ENCODE measurements at regions not wholly inside any gene's neighbourhood (a gene's known extent, or its start where the extent isn't known, plus 50 kb on each side); places are given as distances from the start of the nearest gene placed in this dataset.

GRCh38 chr3:148646126-148646665 lies 51.5 kb upstream of the AGTR1 start:
- in situ Hi-C loops (cut with MboI): no loop called here
- WGBS (ENCODE audit: insufficient coverage, insufficient replicate concordance, low lambda C conversion rate, missing lambda C conversion rate): 54% methylated on average over 4 of the region's 4 CpGs
- FAIRE-seq (no peak), DNase-seq (ENCODE audit: low read depth, low spot score) (no peak), ATAC-seq (no peak)
- Histone ChIP-seq H2AFZ (ENCODE audit: control insufficient read depth, low read depth, low read length) (no peak overlapping the region), H4K20me1 (ENCODE audit: control insufficient read depth, insufficient read depth) (no peaks in the 10 kb centered on the region), H3K27me3 (replicated peaks in 1 of 2; ENCODE audit: control insufficient read depth in 2 of 2, insufficient read depth in 2 of 2, low read length in 1 of 2) (no peaks in the 10 kb centered on the region), H3K36me3 (ENCODE audit: control insufficient read depth in 2 of 2, insufficient read depth in 2 of 2, low read length in 1 of 2) (no peaks in the 10 kb centered on the region), H3K4me3 (no peak overlapping the region), H3K79me2 (ENCODE audit: control insufficient read depth, insufficient read depth, low read length) (no peaks in the 10 kb centered on the region), H3K9ac (ENCODE audit: control insufficient read depth, insufficient read depth, low read length) (no peak overlapping the region), H3K27ac (ENCODE audit: control insufficient read depth, insufficient read depth) (no peak overlapping the region), H3K4me2 (ENCODE audit: control insufficient read depth, insufficient read depth) (no peak overlapping the region), H3K4me1 (ENCODE audit: control insufficient read depth, insufficient read depth, low read length) (no peaks in the 10 kb centered on the region), H3K9me3 (replicated peaks; ENCODE audit: control insufficient read depth, insufficient read depth, low read length) (no peaks in the 10 kb centered on the region)
- ChIA-PET CTCF (no interaction called here), RAD21 (ENCODE audit: unreplicated experiment) (no interaction called here), SMC1A (ENCODE audit: uncharacterized antibody, unreplicated experiment) (no interaction called here), POLR2A (no interaction called here)
- intact Hi-C loops (cut with micrococcal nuclease; ENCODE audit: unreplicated experiment): no loop called here
- TF ChIP-seq SPI1 (IDR thresholded peaks at IDR 0.05; ENCODE audit: borderline replicate concordance, insufficient read depth, low read depth, low read length) (no peak), LARP7 (IDR thresholded peaks at IDR 0.05) (no peak), POLR2AphosphoS5 (IDR thresholded peaks at IDR 0.05; ENCODE audit: low read length) (no peak), NFYA (IDR thresholded peaks at IDR 0.05; ENCODE audit: borderline replicate concordance, low read depth, low read length) (no peak), NFXL1 (IDR thresholded peaks at IDR 0.05; ENCODE audit: borderline replicate concordance) (no peak), HDAC2 (IDR thresholded peaks at IDR 0.05) (no peak), CHD1 (IDR thresholded peaks at IDR 0.05; ENCODE audit: low read depth, low read length) (no peak), USF2 (IDR thresholded peaks at IDR 0.05; ENCODE audit: borderline replicate concordance, low read depth, low read length) (no peak), SUPT20H (IDR thresholded peaks at IDR 0.05; ENCODE audit: borderline replicate concordance, control insufficient read depth, low read depth, low read length) (no peak), MLLT1 (IDR thresholded peaks at IDR 0.05) (no peak), CBX5 (IDR thresholded peaks at IDR 0.05; ENCODE audit: low read depth) (no peak), GABPA (IDR thresholded peaks at IDR 0.05; ENCODE audit: low read depth) (no peak), NBN (IDR thresholded peaks at IDR 0.05) (no peak), ESRRA (IDR thresholded peaks at IDR 0.05; ENCODE audit: low read length) (no peak), PRDM15 (CRISPR knock-in tag; IDR thresholded peaks at IDR 0.05) (no peak), ASH2L (IDR thresholded peaks at IDR 0.05; ENCODE audit: borderline replicate concordance, low read depth) (no peak), SMARCA5 (IDR thresholded peaks at IDR 0.05) (no peak), FOS (IDR thresholded peaks at IDR 0.05; ENCODE audit: borderline replicate concordance, extremely low read depth, insufficient read length) (no peak)
- BruUV-seq (replicated peaks): no TSS peak
